HS-27A (cell line): ENCODE measurements at regions not wholly inside any gene's neighbourhood (a gene's known extent, or its start where the extent isn't known, plus 50 kb on each side); places are given as distances from the start of the nearest gene placed in this dataset.

Experiments used
- DNase-seq: peaks from one replicate; pipeline ENCODE4 v3.0.0-alpha.2; 2012; ENCODE audit warnings: low read depth, missing footprints

DNA sequence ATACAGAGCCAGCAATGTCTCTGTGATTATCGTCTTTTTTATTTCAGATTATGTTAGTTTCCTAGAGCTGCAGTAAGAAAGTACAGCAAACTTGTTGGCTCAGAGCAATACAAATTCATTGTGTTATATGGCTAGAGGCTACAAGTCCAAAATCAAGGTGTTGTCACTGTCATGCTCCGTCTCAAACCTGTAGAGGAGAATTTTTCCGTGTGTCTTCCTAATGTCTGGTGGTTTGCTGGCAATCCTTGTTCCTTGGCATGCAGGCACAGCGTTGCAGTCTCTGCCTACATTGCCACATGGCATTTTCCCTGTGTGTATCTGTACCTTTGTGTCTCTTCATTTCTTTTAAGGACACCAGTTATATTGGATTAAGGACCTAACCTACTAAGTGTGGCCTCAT lies 244.4 kb downstream of the LRRIQ3 start:
- no peak for DNase-seq

DNA sequence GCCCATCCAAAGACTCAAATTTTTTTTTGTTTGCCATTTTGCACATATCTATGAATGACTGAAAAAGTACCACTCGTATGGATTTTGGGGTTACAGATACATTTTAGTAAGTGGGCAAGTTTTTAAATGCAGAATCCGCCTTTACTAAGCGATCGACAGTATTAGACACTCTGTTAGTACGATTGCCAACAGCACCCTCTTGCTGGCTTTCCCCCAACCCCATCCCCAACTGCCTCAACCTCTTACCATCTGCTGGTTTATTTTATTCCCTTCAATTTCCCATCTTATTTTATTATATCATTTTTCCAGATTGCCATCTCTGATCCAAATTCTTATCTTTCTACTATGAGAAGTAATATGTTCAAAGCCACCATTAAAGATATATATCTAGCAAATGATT lies 244.8 kb downstream of the LRRIQ3 start:
- no peak for DNase-seq

DNA sequence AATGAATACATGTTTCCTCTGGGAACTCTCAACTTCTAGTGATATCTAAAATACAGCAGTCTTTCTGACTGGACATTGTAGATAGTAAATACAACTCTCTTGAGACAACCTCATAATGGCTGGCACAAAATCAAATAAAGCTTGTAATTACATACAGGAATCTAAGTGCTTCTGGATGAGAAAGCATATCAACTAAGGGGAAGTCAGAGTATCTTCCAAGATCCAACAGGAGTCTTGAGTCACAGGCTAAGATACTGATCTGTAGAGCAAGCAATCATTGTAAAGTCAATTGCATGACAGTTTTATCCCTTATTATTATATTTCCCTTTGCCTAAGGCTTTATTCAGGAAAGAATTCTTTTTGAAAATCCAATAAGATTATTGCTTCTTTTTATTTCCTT lies 249.9 kb downstream of the LRRIQ3 start:
- DNase-seq: no peak

DNA sequence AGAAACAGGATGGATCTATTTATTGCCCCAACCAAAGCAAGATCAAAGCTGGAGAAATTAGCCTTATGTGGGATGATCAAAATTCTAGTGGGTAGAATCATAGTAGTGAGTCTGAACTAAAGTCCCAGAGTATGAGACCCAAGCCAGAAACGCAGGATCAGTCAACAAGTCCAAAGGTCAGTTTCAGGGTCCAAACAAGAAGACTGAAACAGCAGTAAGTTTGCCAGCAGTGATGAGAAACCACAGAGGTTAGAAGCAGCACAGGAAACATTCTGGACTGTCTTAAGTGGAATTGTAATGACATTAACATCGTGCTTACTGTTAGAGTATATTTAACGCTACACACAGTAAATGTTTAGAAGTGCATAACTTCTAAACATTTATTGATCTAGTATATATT lies 251.0 kb downstream of the LRRIQ3 start:
- no peak for DNase-seq

DNA sequence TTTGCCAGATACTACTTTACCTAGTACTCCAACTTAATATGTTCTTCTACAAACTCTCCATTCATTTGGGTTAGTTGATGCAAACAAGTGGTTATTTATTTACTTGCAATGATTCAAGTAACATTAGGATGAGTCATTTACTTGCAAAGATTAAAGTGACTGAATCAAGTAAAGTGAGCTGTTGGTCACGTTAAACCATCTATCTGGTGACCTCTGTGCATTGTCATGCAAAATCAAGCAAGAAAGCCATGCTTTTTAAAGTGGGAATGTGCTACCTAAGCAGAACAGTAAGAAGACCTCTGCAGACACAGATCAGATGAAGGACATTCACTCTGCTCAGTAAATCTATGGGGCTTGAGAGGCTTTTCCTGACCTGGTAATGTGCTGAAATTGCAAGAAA lies 254.7 kb downstream of the LRRIQ3 start:
- no peak for DNase-seq

DNA sequence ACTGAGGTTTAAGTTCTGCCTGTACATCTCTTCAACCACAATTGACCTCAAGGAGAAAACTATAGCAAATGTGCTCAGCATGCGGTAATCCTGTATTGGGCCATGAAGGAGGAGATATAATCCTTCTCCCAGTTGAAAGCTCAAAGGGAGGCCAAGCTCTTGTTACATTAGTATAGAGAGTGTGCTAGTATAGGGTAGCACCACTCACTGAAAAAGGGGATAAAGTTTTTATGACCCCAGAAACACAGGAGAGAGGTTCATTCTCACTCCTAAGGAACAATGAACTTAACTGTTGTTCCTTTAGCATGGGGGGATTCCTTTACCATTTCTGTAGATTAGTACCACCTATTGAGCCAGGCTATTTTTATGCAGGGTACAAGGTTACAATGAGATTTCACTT lies 267.7 kb downstream of the LRRIQ3 start:
- DNase-seq: no peak

DNA sequence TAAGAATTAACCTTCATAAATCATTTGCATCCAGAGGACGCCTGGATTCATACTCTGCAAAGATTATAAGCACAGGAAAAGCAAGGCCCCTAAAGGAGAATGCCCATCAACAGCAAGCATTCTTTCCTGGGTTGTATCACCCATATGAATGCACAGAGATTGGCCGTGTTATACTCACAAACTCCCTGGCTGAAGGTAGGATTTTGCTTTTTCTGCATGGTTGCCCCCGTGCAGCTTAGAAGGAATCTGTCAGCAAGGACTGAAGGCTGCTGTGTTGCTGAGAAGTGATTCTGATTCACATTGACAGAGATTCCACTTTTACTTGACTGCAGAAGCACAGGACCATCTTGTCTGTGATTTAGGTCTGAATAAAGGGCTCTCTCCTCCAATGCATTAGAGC lies 283.0 kb downstream of the LRRIQ3 start:
- no peak for DNase-seq

DNA sequence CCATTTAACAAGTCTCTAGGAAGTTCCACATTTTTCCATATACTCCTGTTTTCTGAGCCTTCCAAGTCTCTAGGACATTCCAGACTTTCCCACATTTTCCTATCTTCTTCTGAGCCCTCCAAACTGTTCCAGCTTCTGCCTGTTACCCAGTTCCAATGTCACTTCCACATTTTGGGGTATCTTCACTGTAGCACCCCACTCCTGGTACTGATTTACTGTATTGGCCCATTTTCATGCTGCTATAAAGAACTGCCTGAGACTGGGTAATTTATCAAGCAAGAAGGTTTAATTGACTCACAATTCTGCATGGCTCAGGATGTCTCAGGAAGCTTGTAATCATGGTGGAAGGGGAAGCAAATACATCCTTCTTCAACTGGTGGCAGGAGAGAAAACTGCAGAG lies 285.0 kb downstream of the LRRIQ3 start:
- DNase-seq: no peak

DNA sequence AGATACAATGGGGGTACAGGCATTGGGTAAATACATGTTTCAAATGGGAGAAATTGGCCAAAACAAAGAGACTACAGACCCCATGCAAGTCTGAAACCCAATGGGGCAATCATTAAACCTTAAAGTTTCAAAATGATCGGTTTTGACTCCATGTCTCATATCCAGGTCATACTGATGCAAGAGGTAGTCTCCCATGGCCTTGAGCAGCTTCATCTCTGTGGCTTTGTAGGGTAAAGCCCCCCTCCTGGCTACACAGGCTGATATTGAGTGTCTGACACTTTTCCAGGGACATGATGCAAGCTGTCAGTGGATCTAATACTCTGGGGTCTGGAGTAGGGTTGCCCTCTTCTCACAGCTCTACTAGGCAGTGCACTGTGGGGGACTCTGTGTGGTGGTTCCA lies 286.1 kb downstream of the LRRIQ3 start:
- DNase-seq: no peak

DNA sequence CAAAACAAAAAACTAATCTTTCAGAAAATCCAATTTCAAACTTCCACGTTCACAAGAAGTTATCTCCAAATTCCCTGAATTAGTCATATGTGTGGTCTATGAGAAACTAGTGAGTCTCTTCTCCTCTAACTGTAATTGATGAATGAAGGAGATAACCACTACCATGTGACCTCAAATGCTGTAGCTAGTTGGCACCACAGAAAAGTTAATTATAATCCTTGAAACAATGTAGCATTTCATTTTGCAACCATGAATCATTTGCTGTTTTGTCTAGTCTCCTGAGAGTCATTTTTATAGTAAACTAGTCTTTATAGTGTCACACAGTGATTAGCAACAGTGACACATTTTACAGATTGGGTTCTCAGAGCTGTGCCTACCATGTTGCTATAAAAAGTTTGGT lies 287.5 kb downstream of the LRRIQ3 start:
- DNase-seq: no peak

DNA sequence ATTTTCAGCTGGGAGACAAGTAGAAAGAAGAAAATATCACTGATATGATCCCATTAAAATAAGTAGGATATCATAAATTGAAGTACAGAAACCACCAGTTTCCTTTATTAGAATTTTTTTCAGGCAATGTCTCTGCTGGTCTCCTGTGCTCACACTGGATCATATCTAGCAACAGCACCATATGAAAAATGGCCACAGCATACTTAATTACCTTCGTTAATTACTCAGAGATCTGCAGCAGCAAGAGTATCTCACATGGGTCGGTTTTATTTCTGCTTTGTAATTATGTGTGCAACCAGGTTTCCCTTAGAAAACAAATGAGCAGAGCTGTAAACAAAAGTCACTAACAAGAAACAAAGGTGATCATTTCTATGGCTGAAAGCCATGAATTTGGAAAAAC lies 287.9 kb downstream of the LRRIQ3 start:
- DNase-seq: no peak

DNA sequence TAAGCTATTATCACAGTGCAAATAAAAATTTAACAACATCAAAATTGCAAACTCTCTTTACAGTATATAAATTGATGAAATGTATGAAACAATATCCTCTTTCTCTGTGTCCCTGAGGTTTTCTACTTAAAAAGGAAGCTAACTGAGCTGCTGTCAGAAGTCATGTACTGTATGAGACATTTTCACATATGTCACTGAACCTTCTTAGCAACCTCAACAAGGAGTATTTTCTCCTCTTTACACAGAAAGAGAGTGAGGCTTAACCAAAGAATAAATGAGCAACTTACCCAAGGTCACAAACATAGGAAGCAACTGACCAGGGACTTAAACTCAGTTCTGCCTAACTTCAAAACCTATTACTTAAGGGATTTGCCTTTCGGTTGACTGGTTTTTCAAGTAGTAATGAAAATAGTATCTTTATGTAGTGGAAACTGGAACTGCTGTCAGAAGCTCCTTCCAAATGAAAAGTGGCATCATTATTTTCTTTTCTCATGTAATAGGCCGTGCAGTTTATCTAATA lies 288.9 kb downstream of the LRRIQ3 start:
- no peak for DNase-seq

DNA sequence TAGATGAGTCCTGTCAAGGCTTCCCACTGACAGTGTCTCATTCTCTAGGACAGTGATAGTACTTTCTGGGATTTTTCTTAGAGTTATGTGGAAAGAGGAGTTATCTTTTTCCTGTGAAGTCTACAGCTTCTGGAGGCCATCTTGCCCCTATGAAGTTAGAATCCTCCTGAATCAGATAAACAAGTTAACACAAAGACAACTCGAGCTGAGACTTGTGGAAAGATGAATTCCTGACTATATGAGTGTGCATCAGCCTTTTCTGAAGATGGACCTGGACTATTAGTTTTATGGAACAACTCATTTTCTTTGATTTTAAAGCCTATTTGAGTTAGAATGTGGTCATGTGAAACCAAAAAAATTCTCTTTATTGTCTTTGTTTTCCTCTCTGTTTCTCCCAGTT lies 290.9 kb downstream of the LRRIQ3 start:
- no peak for DNase-seq

DNA sequence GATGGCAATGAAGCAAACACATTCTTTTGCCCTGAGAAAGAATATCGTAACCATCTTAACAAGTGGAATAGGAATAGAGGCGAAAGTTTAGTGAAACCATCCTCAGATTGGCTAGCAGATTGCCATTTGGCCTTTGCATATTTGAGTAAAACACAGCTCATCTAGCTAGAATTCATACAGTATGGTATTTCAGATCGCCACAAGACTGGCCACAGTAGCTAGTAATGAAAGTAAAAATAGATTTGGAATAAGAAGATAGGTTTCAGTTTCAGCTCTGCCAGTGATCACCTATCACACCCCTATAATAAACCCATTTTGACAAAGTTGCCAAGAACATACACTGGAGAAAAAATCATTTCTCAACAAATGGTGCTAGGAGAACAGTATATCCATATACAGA lies 294.9 kb downstream of the LRRIQ3 start:
- no peak for DNase-seq

DNA sequence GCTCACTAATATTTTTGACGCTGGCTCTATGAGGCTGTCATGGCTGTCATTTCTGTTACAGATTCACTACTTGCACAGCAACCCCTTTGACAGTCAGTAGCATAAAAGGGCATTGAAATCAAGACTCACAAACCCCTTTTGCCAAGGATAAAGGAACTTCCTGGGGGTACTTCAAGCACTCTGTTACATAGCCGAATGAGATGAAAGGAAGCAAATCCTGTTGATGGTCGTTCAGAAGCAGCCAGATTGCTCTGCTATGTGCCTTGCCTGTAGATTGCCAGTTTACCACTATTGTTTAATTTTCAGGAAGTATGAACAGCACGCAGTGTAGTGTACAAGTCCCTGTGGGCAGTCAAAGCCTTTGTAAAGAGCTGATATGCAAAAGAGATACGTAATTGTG lies 296.2 kb downstream of the LRRIQ3 start:
- DNase-seq: no peak

DNA sequence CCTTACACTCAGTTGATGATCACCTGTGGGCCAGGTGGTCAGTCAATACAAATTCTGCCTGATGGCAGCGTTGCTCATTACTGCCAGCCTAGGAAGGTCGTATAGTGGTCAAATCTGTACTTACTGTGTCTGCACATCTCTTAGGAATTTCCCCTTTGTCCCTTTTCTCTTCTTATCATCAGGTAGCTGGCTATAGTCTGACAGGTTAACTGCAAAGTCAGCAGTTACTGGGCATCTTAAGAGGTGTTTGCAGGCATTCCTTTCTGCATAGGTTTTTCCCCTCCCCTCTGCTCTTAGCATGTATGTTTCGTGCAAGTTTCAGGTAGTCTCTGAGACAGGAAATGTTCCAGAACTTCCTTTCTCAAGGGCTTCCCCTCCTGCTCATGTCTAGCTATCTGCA lies 298.7 kb downstream of the LRRIQ3 start:
- DNase-seq: no peak

DNA sequence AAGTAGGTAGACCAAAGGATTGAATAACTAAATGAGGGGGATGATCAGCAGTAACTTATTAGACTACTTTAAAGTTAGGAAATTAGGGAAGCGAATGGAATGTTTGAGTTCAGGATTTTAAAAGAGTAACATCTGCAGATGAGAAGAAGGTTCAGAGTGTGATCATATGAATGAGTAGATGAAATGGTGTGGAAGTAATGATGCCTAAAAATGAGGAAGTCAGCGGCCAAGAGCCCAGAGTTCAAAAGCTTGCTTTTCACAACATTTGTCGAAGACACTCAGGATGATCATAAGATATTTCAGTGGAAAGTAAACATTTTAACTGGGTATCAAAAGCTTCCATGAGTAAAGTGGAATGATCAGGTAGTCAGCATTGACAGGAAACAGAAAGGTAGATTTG lies 299.4 kb downstream of the LRRIQ3 start:
- no peak for DNase-seq

DNA sequence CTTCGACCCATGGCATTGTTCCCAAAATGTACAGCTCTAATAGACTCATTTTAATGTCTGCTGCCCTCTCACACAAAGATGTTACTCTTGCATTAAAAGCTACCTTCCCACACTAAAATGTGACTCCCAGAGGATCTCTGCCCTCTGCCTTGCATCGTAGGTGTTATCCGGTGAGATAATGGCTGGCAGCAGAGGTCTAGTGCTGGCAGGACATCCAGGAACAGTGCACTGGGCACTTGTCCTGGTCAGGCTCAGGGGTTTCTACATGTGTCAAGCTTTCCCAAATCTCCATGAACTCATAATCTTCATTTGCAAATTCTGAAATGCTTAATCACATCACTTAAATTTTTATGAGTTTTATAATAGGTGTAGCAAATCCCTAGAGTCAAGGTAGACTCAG lies 310.6 kb downstream of the LRRIQ3 start:
- no peak for DNase-seq

DNA sequence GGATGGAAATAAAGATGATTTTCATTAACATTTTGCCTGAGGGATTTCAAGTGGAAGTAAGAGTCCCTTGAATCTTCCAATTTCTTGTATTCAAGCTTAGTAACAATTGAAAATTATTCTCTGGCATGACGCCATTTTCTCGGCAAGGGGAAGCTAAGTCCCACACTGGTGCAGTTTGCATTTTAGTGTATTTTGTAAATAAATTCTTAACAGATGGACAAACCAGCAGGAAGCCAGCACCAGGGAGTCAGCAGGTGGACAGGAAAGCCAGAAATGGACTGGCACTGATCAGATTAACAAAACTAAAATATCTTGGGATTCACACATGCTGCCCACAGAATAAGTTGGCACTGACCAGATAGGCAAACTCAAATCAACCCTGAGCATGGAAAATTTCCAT lies 311.3 kb downstream of the LRRIQ3 start:
- no peak for DNase-seq

DNA sequence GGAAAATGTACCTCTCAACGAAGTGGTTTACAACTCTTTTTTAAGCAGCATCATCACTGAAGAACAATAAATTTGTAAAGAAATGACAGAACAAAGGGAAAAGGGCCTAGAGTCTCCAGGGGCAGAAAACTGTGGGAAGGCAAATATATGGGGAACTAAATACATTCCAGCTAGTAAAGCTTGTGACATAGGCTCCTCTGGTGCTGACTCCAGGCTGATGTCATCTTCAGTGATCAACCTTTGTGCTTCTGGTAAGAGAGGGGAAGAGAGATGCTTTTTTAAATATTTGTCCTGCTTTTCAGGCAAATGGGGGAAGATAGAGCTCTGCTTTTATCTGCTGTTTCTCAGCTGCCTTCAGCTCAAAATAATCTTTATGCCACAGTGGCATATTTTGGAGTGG lies 323.2 kb downstream of the LRRIQ3 start:
- no peak for DNase-seq

DNA sequence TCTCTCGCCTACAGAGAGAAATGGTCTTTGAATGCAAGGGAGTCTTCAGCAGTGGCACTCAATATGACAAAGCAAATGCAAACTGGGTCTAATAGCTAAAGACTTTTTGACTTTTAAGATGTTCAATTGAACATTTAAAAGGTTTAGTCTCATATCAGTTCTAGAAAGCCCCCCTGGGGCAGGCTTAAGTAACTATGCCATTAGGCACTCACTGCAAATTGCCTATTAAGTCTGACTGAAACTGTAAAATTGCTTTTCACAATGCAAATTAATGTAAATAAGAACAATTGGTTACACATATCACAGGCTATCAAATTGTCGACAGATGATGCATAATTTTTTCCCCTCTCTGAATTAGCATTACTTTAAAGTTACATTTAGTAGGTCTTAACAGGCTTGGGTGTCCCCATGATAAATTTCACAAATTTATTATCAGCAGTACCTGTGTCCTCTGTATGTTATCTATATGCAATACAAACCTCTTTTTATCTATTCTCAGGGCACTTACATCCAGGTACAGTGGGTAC lies 329.1 kb downstream of the LRRIQ3 start:
- DNase-seq: no peak

DNA sequence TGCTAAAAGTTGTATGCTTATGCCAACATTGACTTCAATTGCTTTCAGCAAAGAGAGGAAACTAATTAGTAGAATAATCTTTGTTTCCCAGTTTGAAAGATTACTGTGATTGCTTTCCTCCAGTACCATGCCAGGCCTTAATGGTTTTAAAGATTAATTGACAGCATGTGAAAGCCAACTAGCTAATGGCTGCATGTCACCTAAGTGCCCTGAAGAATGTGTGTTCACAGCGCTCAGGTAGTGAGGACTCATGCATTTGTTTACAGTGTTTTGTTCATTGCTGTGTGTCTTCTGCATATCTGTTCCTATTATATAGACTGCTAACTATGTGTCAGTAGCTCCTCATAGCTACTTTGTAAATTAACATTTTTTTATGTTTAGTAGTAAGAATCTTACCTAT lies 335.6 kb downstream of the LRRIQ3 start:
- DNase-seq: no peak

DNA sequence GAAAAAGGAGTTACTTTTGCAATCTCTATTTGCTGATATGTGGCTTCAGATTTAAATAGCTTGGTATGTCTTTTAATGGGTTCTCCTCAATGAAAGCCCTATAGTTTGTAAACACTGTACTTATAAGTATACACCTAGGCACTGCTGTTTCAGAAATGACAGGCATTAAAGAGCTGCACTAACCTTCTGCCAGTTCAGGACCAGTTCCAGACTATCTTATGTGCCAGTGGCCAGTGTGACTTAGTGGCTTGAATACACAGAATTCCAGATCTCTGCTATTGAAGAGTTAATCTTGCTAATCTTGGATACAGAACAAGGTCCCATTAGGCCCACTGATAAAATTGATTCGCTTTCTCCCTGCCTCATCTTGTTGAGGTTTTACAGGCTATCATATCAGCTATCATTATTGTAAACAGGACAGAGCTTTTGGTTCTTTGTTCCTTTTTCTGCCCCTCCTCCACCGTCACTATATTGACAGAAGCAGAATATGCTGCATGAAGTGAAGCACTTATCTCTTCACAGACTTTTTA lies 337.5 kb downstream of the LRRIQ3 start:
- no peak for DNase-seq

DNA sequence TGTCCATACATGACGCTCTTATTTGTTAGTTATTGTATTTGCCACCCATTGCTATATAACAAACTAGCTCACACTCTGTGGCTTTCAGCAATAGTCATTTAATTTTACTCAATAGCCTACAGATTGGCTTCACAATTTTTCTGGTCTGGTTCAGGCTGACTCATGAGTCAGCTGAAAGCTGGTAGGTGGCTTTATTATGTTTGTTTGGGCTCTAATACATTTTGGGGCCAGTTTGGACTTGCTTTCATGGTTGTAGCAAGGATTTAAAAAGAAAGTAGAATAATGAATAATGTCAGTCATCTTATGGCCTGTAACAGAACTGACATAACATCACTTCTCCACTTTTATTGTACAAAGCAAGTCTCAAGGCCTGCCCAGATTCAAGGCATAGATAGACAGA lies 338.7 kb downstream of the LRRIQ3 start:
- DNase-seq: no peak

DNA sequence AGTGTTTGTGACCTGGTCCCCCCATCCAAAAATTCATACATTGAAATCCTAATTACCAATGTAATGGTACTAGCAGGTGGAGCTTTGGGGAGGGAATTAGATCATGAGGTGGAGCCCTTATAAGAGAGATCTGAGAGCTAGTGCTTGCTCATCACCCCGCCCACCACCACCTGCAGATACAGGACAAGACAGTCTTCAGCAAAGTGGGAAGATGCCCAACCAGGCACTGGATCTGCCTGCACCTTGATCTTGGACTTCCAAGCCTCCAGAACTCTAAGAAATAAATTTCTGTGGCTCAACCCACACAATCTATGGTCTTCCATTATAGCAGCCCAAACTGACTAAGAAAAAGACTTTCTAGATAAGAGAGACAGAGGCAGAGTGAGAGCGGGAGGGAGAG lies 343.4 kb downstream of the LRRIQ3 start:
- no peak for DNase-seq
